Natural killer cell (primary cell): ENCODE measurements at regions not wholly inside any gene's neighbourhood (a gene's known extent, or its start where the extent isn't known, plus 50 kb on each side); places are given as distances from the start of the nearest gene placed in this dataset.

Experiments used
- ATAC-seq, 3 donors: fragments of 150-1000 bp in 2 of 3; fragments of 200-7000 bp in 1 of 3; cut with Tn5 transposase; 1 replicate in 1 of 3; 2 replicates in 2 of 3; pipeline ENCODE4 v1.10.0; 2021; ENCODE audit warnings: mild to moderate bottlenecking in 2 of 3, moderate library complexity in 2 of 3
- DNase-seq, 2 donors: peaks; one replicate each; pipeline versions ENCODE4 v3.0.0 to v3.0.0-alpha.2; 2013 to 2021; ENCODE audit warnings: mixed read lengths in 1 of 2
- H3K27ac ChIP-seq: one replicate; pipeline ENCODE4 v1.5.1; 2013; ENCODE audit warnings: mild to moderate bottlenecking, low read length
- H3K27me3 ChIP-seq: one replicate; pipeline ENCODE4 v1.6.1; 2013; ENCODE audit warnings: low read length; ENCODE audit not compliant: control insufficient read depth, insufficient read depth
- H3K36me3 ChIP-seq: one replicate; pipeline ENCODE4 v1.6.1; 2013; ENCODE audit warnings: low read length; ENCODE audit not compliant: control insufficient read depth, insufficient read depth
- H3K4me1 ChIP-seq: one replicate; pipeline ENCODE4 v1.6.1; 2013; ENCODE audit warnings: low read length; ENCODE audit not compliant: control insufficient read depth, insufficient read depth
- H3K4me3 ChIP-seq: one replicate; pipeline ENCODE4 v1.5.1; 2013; ENCODE audit warnings: low read length
- H3K9me3 ChIP-seq: one replicate; pipeline ENCODE4 v1.6.1; 2013; ENCODE audit warnings: low read length; ENCODE audit not compliant: control insufficient read depth, insufficient read depth
- H3K27ac Mint-ChIP-seq, 2 donors: one replicate each; pipeline ENCODE4 v1.8.0; 2022; ENCODE audit warnings: mild to moderate bottlenecking in 2 of 2, mixed read lengths in 2 of 2, moderate library complexity in 1 of 2
- H3K27me3 Mint-ChIP-seq, 2 donors: one replicate each; pipeline ENCODE4 v1.8.0; 2022; ENCODE audit warnings: low read depth in 2 of 2, mixed read lengths in 2 of 2
- H3K36me3 Mint-ChIP-seq: one replicate; pipeline ENCODE4 v1.8.0; 2022; ENCODE audit warnings: mixed read lengths
- H3K4me1 Mint-ChIP-seq, 2 donors: one replicate each; pipeline ENCODE4 v1.8.0; 2022; ENCODE audit warnings: mixed read lengths in 2 of 2
- H3K4me3 Mint-ChIP-seq: one replicate; pipeline ENCODE4 v1.8.0; 2022; ENCODE audit warnings: mild to moderate bottlenecking, moderate library complexity, mixed read lengths
- H3K9me3 Mint-ChIP-seq, 2 donors: one replicate each; pipeline ENCODE4 v1.8.0; 2022; ENCODE audit warnings: mixed read lengths in 2 of 2
- WGBS: methylation state at CpG from one replicate; pipeline ENCODE4 v1.1.7; 2013; ENCODE audit warnings: missing lambda C conversion rate; ENCODE audit not compliant: insufficient coverage; 5-methylcytosine and 5-hydroxymethylcytosine counted together
- intact Hi-C: fragments of 100-400 bp; cut with micrococcal nuclease; formaldehyde crosslinking; loops from one replicate; pipeline ENCODE4 v1.14.2; 2022
- TF ChIP-seq, protein P1 (sequence below): fragments of 200-600 bp; IDR thresholded peaks from one replicate; pipeline ENCODE4 v1.8.0; 2022; ENCODE audit warnings: antibody characterized with exemption

DNA sequence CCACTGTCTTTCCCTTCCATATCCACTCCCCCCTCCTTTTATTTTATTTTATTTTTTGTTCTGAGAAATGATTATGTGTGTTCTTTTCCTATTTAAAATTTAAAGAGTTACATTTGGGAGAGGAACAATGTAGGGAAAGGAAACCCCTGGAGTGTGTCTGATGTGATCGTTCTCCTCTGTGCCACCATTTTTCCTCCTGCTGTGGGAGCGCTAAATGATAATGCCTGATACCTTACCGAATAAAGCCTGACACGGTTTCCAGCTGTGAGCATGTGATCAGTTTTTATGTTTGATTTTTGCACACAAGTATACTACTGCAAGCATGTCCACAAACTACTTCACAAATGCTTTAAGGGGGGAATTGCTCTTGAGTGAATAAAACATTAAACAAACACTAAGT lies 317.8 kb upstream of the FANCL start:
- Mint-ChIP-seq H3K36me3 (no peaks in the 10 kb centered on the region), H3K4me1 (no peaks in the 10 kb centered on the region), H3K9me3 (no peaks in the 10 kb centered on the region), H3K27me3 (peaks cover 0 to 3% of the 10 kb centered on the region in 2 donors), H3K4me3 (no peak overlapping the region), H3K27ac (no peak overlapping the region)
- WGBS, result 98% methylated on average over 3 of the region's 4 CpGs
- DNase-seq (no peak), ATAC-seq (no peak)
- Histone ChIP-seq H3K36me3 (no peaks in the 10 kb centered on the region), H3K4me1 (no peaks in the 10 kb centered on the region), H3K4me3 (no peak overlapping the region), H3K27me3 (no peaks in the 10 kb centered on the region), H3K9me3 (no peaks in the 10 kb centered on the region), H3K27ac (no peak overlapping the region)
- intact Hi-C loops, result no loop called here
- TF ChIP-seq, protein P1, sequence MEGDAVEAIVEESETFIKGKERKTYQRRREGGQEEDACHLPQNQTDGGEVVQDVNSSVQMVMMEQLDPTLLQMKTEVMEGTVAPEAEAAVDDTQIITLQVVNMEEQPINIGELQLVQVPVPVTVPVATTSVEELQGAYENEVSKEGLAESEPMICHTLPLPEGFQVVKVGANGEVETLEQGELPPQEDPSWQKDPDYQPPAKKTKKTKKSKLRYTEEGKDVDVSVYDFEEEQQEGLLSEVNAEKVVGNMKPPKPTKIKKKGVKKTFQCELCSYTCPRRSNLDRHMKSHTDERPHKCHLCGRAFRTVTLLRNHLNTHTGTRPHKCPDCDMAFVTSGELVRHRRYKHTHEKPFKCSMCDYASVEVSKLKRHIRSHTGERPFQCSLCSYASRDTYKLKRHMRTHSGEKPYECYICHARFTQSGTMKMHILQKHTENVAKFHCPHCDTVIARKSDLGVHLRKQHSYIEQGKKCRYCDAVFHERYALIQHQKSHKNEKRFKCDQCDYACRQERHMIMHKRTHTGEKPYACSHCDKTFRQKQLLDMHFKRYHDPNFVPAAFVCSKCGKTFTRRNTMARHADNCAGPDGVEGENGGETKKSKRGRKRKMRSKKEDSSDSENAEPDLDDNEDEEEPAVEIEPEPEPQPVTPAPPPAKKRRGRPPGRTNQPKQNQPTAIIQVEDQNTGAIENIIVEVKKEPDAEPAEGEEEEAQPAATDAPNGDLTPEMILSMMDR, result no peak

DNA sequence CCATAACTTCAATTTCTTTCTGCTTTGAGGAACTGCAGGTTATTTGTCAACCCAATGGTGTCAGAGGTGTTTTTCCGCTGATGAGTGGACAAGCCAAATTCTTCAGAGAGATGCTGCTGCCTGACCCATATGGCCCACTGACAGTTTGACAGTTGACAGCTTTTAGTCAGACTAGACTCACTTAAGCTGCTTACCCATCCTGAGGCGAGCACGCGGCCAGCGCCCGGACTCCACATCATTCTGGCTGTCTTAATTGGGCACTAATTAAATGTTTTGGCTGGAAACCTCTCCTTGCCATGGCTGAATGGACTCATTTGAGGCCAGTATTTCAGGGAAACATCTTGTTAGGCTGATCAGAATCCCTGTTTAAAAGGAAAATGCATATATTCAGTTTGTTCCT lies 316.1 kb upstream of the FANCL start:
- Histone ChIP-seq H3K4me3 (no peak overlapping the region), H3K9me3 (no peaks in the 10 kb centered on the region), H3K36me3 (no peaks in the 10 kb centered on the region), H3K4me1 (no peaks in the 10 kb centered on the region), H3K27ac (no peak overlapping the region), H3K27me3 (no peaks in the 10 kb centered on the region)
- Mint-ChIP-seq H3K4me3 (no peak overlapping the region), H3K4me1 (no peaks in the 10 kb centered on the region), H3K36me3 (no peaks in the 10 kb centered on the region), H3K27me3 (peaks cover 0 to 3% of the 10 kb centered on the region in 2 donors), H3K27ac (no peak overlapping the region), H3K9me3 (no peaks in the 10 kb centered on the region)
- TF ChIP-seq, protein P1, result no peak
- intact Hi-C loops, result no loop called here
- ATAC-seq, result no peak
- DNase-seq, result no peak
- 98% methylated on average over 6 of the region's 6 CpGs for WGBS

DNA sequence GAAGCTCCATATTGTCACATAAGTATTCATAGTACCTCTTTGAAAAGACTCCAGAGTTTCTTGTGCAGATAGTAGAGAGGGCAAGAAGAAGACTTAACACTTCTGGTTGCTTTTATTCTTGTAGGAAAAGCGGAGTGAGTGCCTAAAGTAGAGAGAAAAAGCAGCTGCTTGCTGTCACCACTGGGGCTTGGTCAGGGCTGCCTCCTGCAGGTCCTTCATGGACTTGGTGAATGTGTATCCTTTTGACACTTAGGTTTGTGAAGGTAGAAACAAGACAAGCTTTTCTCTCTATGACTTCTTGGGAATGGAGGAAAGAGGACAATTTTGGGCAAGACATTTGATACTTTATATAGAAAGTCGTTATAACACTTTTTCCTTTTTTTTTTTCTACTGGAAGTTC lies 312.8 kb upstream of the FANCL start:
- peaks cover 0 to 3% of the 10 kb centered on the region in 2 donors for H3K27me3 Mint-ChIP-seq
- no peak overlapping the region for H3K27ac Mint-ChIP-seq
- Histone ChIP-seq H3K36me3 (no peaks in the 10 kb centered on the region), H3K27me3 (no peaks in the 10 kb centered on the region), H3K9me3 (no peaks in the 10 kb centered on the region), H3K27ac (no peak overlapping the region), H3K4me1 (no peaks in the 10 kb centered on the region), H3K4me3 (no peak overlapping the region)
- 80% methylated on average over 1 of the region's 2 CpGs for WGBS
- H3K9me3 Mint-ChIP-seq, result no peaks in the 10 kb centered on the region
- H3K36me3 Mint-ChIP-seq, result no peaks in the 10 kb centered on the region
- H3K4me1 Mint-ChIP-seq, result no peaks in the 10 kb centered on the region
- TF ChIP-seq, protein P1, result no peak
- intact Hi-C loops, result no loop called here
- ATAC-seq (no peak), DNase-seq (no peak)
- no peak overlapping the region for H3K4me3 Mint-ChIP-seq

DNA sequence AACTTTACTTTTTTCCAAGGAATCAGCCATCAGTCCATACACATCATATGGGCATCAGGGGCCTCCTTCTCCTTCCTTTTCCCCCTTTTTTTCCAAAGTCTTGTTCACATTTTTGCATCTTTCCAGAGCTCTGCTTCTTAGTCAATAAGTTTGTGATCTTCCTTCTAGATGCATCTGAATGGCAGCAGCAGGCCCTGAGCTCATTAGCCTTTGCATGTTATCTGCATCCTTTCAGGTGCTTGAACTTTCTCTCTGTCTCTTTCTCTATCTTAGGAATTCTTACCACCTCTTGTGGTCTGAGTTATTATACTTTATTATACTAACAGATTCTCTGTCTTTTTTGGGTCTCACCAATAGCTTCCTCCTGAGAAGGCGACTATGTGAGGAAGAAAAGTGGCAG lies 312.4 kb upstream of the FANCL start:
- intact Hi-C loops, result no loop called here
- Mint-ChIP-seq H3K27ac (no peak overlapping the region), H3K4me1 (no peaks in the 10 kb centered on the region), H3K9me3 (no peaks in the 10 kb centered on the region), H3K36me3 (no peaks in the 10 kb centered on the region), H3K4me3 (no peak overlapping the region), H3K27me3 (peaks cover 0 to 3% of the 10 kb centered on the region in 2 donors)
- H3K27ac ChIP-seq, result no peak overlapping the region
- H3K27me3 ChIP-seq, result no peaks in the 10 kb centered on the region
- ATAC-seq (no peak), DNase-seq (no peak)
- WGBS, result no CpG with 5 or more reads among the region's 1 CpG
- no peaks in the 10 kb centered on the region for H3K9me3 ChIP-seq
- no peaks in the 10 kb centered on the region for H3K36me3 ChIP-seq
- H3K4me3 ChIP-seq, result no peak overlapping the region
- TF ChIP-seq, protein P1, result no peak
- H3K4me1 ChIP-seq, result no peaks in the 10 kb centered on the region
